ENCODE measurements at regions not wholly inside any gene's neighbourhood (a gene's known extent, or its start where the extent isn't known, plus 50 kb on each side); places are given as distances from the start of the nearest gene placed in this dataset.
A peak's percentile ranks its signal among the peaks of the same experiment; 100 is the strongest.

DNA sequence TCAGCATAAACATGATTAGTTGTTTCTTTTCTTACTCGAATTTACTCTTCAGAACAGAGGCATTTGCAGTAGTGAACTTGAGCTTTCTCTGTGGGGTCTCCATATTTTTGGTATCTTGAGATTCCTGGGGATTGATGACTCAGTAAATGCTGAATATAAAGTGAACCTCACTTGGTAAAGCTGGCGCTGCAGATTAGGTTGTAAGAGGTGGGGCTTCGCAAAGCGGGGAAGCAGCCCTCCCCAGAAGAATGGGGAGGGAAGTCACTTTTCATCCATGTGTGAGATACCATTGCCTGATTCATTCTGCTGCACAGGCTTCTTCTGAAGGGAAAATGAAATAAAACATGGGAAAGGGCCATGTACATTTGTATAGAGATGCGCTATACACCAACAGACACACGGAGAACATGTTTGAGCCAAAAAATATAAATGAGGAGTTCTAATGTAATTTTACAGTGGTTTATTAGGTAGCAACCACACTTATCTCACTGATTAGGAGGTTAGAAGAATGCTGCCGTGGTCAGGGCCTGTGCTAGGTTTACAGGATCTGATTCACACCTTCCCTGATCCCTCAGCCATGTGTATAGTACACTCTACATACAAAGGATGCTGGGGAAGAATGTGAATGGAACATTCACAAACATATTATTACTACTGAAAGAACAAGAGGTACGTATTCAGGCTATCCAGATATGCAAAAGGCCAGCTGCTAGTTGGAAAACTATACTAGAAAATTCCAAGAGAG is 63.5 kb downstream of the DNTTIP2 start:
- no peak for DNase-seq

DNA sequence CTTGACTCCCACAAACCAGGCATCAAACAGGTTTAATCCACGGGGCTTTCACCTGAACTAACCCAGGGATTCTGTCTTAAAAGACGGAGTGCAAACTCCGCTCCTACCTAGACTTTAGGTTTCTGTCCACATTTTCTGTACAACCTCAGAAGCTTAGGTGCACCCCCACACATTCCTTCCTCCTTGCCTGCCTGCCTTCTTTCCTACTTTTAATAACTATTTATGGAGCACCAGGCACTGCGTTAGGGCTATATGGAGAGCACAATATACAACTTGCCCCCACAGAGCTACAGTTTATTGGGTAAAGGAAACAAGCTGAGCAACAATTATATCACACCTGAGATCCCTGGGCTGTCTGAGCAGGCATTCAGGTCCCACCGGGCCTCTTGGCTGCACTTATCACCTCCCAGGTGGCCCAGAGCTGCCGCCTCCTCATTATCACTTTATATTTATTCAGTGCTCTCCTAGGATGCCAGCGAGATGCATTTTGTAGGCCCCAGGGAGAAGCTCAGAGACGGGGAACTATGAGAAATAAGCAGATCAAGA is 64.1 kb downstream of the DNTTIP2 start:
- no peak for DNase-seq

DNA sequence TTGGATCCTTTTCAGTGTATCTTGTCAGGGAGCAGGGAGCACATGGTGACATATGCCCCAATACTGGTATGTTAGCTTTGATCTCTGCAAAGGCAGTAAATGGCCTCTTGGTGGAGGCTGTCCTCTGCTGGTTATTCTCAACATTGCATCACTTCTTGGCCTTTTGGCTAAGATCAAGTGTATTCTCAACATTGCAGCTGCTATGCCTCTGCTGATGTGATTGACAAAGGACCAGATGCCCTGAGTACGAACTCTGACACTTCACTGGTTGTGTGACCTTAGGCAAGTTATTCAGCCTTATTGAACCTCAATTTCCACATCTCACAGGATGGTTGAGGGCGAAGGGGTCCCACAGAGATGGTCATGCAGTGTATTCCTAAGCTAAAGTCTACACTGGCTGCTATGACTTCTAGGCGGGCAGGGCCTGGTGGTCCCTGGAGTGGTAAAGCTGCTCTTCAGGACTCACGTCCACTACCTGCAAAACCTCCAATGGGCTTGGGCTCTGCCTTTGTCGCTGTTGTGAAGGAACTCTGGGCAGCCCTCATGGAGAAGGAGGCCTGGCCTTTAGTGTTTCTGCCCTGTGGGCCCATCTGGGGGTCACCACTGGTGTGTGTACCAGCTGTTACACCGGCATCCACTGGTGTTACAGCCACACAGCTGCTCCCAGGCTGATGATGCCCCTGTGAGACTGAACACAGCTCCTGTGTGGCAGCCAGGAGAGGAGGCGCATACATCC is 64.8 kb downstream of the DNTTIP2 start:
- peak; percentile 79 for DNase-seq

DNA sequence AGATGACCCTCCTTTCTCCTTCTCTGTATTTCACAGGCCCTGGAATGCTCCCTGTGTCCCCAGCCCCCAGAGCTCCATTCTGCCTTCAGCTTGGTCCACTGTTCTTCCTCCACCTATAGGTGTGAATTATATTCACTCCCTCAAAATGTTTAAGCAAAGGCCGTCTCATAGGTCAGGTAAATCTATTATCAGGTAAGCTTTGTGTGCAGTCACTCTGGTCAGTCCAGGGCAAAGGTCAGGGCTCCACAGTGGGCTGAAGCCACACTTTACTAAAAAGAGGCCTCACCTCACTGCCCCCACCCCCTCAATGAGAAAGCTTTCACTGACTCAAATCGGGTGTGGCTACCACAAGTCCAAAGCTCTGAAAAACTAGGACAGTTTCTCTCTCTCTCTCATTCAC is 65.9 kb downstream of the DNTTIP2 start:
- DNase-seq, result no peak

DNA sequence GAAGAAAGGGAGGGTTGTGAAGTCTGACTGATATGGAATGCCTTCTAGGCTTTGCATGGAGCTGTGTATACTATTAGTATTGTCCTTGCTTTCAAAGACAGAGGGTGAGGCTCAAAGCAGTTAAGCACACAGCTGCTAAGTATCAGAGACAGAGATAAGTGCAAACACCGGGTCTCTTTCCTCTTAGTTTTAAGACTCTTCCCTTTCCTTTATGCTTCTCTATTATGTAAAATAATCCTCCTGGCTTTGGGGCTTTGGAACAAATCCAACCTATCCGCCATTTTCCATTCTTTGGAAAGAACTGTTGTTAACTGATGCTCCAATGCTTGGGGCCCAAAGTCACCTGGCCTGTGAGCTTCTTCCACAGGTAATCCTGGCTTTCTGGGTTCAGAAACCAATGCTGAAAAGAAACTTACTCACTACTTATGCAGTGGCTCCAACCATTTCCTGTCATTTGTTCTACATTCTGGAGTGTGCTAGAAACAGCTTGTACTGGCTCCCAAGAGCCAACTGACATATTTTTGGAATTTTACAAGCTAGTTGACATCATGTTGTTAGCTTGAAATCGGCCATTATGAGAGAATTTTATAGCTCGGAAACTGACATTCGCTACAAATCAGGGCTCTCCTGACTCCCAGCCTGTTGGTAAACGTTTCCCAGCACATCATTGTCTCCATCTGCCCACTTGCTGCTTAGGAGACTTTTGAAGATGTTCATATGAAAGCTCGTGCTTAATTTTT is 67.5 kb downstream of the DNTTIP2 start:
- no peak for DNase-seq

DNA sequence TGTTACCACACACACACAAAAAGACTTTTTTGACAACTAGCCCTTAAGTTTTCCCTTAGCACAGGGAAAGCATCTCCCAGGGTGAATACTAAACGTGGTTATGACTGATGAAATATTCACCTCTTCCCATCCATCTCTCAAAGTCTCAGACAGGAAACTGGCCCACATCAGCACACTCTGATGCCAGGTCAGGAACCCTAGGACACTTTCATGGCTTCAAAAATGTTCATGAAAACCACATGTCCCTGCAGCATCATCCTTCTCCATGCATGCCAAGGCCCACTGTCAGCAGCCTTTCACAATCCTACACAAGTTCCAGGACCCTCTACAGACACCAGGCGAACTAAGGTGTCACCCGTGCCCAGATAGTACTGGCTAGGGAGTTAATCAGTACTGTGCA is 68.7 kb downstream of the DNTTIP2 start:
- DNase-seq, result no peak

DNA sequence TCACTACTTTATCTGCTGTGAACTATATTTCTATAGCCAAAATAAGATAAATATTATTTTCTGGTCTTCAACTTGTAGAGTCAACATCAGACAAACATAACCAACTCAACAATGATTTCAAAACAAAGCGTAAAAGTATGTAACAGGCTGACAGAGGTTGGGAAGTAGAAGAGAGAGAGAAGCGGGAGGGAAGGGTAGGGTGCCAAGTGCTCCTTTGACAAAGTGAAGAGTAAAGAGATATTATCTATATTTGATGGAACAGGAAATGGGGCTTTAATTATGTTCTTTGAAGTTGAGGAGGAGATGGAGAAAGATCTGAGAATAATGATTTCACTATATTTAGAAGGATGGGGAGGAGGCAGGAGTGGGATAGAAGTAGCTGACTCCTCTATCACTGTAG is 70.1 kb downstream of the DNTTIP2 start:
- no peak for DNase-seq

DNA sequence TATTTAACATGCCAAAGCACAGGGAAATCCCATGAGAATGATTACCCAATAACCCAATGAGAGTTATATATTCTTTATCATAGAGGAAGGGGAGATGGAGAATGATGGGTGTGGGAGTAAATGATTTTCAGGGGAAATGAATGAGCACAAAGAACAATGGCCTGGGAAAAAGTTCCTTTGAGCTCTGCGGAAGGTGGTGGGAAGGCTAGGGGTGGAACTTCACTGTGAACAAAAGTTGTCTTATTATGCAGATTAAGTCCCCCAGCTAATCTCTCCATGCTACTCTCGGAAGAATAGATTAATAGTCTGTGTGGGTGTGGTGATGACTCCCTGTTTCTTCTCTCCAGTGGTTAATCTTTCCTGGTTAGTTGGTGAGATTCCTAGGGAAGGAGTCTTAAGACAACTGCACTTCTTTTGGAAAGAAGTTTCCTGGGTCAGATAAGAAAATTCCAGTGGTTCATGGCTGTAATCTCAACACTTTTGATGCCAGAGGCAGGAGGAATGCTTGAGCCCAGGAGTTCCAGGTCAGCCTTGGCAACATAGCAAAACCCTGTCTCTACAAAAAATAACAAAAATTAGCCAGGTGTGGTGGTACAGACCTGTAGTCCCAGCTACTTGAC is 71.6 kb downstream of the DNTTIP2 start:
- DNase-seq, result no peak

DNA sequence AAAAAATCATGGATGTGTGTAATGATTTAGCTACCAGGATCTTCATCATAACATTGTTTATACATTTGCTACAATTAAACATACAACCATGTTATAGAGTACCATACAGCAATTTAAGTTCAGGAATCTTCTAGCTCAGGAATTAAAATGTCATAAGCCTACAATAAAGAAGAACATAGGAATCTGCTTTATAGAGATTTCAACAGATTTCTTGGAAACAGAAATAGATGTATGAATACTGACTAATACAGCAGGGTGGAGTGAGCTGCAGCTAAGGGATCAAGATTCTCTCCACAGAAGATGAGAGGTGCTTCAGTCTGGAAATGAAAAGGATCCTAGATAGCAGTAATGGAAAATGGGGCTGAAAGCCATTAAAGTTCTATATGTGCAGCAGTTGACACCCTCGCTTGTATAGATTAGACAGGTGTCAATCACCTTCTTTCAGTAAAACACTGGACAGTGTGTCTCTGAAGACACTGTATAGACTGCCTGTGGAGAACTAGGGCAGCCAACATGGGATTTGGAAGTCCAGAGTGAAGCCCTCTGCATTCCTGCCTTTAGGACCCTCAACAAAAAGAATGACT is 73.9 kb downstream of the DNTTIP2 start:
- no peak for DNase-seq

DNA sequence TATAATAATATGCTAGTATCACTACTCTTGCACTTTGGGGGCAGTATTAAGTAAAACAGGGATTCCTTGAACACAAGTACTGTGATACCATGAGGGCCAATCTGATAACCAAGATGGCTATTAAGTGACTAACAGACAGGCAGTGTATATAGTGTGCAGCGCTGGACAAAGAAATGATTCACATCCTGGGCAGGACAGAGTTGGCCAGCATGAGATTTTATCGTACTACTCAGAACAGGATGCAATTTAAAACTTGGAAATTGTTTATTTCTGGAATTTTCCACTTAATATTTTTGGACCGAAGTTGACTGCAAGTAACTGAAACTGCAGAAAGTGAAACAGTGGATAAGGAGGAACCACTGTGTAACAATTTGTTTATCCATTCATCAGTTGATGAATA is 74.6 kb downstream of the DNTTIP2 start:
- no peak for DNase-seq

DNA sequence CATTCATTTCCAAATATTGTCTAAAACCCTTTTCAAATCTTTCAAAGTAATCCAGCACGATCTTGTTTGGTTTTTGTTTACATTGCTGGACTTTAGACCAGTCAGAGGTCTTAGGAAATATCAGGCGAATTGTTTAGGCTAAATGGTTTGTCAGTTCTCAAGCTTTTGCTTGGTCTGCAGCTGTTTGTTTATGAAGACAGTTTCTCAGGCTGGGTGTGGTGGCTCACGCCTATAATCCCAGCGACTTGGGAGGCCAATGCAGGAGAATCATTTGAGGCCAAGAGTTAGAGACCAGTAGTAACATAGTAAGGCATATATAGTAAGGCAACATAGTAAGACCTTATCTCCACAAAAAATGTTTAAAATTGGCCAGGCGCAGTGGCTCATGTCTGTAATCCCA is 77.5 kb downstream of the DNTTIP2 start:
- DNase-seq, result no peak

DNA sequence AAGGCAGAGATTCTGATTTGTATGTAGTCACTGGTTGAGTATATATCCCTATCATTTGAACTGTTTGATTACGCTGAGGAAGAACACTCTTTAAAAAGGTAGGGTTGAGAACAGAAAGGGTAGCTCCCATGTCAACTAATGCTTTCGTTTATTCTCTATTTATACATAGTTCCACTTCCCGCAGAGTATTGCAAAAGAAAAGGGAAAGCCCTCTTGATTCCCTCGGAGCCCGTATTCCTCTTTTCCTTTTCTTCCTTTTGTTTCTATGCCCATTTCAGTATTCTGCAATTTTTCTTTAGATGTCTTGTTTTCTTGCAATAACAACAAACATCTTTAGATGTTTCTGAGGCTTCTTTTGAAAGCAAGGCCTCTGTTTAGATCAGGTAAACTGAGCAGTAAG is 78.2 kb downstream of the DNTTIP2 start:
- DNase-seq, result no peak

DNA sequence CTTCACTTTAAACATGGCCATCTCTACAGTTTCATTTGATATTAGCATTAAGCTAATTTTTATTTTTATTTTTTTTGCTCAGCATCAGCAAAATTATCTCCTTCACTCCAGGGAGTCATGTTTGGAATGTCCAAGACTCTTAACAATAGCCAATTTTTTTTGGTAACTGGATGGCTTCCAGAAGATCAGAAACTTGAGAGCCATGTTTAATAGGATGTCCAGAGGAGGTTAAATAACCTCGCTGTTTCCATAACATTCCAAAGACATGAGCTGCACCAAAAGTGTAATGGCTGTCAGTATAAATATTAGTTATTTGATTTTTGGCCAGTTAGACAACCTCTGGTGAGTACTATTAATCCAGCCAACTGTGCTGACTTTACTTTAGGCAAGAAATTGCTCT is 80.7 kb downstream of the DNTTIP2 start:
- DNase-seq, result no peak

DNA sequence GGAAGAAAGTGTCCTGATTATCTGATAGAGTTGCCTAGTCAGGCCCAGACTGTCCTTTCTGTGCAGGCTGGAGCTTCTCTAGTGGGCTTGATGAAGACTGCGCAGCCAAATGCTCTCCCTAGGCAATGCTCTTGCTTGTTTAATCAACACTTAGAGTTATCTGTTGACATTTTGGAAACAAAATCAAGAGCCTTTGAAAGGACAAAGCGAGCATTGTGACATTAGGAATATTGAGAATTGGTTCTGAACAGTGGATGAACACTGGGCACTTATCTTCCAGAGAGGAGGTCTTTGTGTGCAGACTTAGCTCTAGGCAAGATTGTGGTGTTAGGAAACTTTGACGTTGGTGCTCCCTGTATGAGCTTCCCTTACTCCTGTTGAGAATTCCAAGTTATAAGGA is 94.5 kb downstream of the DNTTIP2 start:
- no peak for DNase-seq

DNA sequence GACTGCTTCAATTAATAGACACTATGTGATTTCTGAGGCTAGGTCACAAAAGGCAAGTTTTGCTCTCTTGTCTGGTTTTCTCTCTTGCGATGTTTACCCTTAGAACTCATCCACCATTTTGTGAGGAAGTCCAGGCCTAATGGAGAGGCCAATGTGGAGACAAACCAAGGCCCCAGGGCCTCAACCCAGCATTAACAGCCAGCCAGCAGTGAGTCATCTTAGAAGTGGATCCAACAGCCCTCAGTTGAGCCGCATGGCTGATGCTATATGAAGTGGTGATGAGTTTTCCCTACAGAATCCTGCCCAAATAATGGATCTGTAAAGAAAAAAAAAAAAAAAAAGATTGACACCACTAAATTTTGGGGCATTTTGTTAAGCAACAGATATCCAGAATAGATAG is 95.1 kb downstream of the DNTTIP2 start:
- no peak for DNase-seq

DNA sequence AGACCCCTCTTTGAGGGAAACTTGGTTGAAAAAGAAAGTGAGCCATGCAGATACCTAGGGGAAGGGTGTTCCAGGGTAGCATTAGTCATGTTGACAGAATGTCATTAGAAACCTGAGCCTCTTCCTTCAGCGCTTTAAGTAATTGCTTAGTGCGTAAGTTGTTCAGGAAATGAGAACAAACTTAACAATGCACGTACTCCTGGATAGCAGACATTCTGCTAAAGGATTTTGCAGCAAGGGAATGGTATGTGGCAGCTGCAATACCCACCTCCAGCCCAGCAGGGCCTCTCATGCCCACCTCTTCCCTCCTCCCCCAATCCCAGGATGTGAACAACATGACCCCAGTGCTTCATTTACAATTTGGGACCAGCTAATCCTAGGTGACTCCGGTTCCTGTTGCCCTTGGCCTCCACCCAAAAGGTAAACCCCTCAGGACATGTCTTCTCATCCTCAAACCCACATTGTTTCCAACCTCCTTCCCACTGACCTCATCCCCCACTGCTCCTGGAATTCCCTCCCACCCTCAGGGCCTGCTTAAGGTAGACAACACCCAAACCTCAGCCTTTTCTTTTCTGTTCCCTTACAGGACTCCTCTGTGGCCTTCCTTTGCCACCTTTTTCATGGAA is 98.0 kb upstream of the BCAR3 start:
- no peak for DNase-seq

DNA sequence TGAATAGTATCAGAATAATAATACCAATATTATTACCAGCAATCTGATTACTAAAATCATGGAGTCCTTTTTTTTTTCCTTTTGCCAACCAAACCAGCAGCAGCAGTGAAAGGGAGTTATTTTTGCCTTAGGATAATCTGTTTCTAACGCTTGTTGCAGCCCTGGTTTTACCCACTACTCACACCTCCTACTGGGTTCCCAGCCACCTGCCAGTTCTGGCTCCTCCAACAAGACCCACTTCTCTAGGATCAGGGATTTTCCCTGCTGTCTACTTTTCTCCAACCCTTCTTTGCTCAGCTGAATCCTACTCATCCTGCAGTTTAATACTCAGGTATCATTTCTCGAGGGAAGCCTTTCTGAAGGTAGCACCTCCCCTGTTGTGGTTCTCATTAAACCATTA is 96.8 kb upstream of the BCAR3 start:
- DNase-seq, result no peak

DNA sequence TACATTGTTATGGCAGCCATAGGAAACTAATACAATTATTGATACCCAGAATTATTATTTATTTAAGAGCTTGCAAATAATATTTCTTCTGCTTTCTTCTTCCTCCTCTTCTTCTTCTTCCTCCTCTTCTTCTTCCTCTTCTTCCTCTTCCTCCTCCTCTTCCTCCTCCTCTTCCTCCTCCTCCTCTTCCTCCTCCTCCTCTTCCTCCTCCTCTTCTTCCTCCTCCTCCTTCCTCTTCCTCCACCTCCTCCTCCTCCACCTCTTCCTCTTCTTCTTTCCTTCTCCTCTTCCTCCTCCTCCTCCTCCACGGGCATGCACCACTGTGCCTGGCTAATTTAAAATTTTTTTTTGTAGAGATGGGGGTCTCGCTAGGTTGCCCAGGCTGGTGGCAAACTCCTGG is 95.6 kb upstream of the BCAR3 start:
- no peak for DNase-seq

DNA sequence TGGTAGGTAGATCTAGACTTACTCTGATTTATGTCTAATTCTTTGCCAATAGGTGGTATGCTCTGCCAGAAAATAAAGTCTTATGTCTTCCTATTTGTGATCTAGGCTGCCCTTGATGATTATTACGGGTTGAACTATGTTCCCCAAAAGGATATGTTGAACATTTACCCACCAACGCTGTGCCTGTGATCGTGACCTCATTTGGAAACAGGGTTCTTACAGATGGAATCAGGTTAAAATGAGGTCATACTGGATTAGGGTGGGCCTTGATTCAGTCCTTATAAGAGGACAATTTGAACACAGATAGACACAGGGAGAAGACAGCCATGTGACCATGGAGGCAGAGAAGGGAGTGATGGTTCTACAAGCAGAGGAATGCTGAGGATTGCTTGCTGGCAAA is 95.1 kb upstream of the BCAR3 start:
- DNase-seq, result no peak

DNA sequence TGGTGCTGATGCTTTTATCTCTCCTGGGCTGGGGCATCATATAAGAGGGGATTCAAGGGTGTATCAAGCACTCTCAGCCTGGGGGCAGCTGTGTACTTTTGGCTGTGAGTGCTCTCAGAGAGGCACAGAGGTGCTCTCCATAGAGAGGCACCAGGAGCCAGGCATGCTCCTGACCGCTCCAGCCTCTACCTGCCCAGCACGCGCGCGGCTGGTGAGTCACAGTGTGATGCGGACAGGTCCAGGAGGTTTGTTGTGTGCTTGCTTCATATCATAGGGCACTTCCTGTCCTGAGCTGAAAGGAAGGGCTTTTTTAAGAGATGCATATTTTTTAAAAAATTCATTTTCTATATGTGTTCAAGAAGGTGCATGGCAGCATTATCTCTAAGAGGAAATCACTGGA is 93.6 kb upstream of the BCAR3 start:
- DNase-seq, result no peak

DNA sequence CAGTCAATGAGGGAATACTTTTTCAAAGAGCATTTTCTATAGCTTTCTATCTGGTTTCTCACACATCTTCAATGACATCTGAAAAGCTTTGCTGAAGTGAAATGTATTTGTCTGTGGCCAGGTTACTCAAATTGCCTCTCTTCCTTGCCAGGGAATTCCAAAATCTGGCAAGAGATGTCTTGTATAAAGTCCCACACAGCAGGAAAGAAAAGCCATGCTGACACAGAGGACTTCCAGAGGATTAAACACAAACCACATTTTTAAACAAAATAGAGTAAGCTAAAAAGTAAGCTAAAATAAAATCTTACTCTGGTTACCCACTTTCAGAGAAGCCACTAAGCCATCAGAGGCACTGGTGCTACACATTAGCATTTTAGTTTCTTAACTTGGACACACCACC is 93.1 kb upstream of the BCAR3 start:
- no peak for DNase-seq

DNA sequence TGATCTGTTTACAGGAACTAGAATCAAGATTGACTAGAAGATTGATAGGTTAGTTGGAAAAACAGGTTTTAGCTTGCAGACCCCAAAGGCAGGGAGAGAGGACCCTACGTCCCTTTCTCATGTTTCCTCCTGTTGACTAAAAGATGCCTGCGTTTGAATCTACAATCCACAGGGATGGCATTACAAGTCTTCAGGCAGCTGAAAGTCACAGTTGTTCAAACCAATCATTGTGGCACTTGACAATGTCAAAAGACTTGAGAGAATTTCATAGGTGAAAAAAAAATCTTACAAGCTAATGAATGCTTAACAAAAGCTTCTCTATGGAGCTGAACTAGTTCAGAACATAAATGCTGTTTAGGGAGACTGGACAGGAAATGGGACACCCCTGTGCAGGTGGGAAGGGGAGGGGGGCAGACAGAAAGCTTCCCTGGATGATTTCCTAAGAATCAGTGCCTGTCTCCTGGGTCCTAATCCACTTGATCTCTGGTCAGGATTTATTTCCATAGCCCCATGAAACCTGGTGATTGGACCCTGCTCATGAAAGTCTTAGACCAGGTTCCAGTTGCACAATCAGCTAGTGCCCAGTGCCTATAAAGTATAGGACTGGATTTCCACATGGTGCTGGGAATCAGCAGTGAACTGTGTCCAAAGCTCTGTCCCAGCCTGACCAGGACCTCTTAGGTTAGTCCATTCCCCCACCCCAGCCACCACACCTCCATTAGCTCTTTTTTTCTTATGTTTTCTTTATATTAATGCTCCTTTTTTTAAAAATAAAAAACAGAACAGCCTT is 91.6 kb upstream of the BCAR3 start:
- DNase-seq, result no peak

Measured in femur (tissue), 1 donor.